ENCODE measurements at regions not wholly inside any gene's neighbourhood (a gene's known extent, or its start where the extent isn't known, plus 50 kb on each side); places are given as distances from the start of the nearest gene placed in this dataset.

GRCh38 chr7:46879783-46880182, 702.1 kb downstream of the TNS3 start:
- TF ChIP-seq CTCF (IDR thresholded peaks at IDR 0.05; ENCODE audit: insufficient read depth, low read depth, low read length) = no peak
- TF ChIP-seq EZH2 (IDR thresholded peaks at IDR 0.05; ENCODE audit: insufficient read depth, low read length) = no peak
